H1 (cell line): ENCODE measurements at regions not wholly inside any gene's neighbourhood (a gene's known extent, or its start where the extent isn't known, plus 50 kb on each side); places are given as distances from the start of the nearest gene placed in this dataset.

ENCODE experiments used
- CTCF ChIA-PET: fragments of 300-600 bp; sonication (Branson Sonifier 250); formaldehyde crosslinking; loops from one replicate; lab custom pipeline; 2021; ENCODE audit not compliant: partially characterized antibody; lab: Charles Lee
- POLR2A ChIA-PET: fragments of 300-600 bp; sonication (Branson Sonifier 250); formaldehyde crosslinking; loops from one replicate; lab custom pipeline; 2021; ENCODE audit warnings: inconsistent platforms; ENCODE audit not compliant: partially characterized antibody; lab: Charles Lee
- DNase-seq, 2 experiments: peaks; one replicate each; pipeline versions ENCODE4 v3.0.0 to v3.0.0-alpha.2; 2010 to 2022; ENCODE audit warnings: low spot score in 2 of 2, low read depth in 1 of 2, mixed read lengths in 1 of 2
- FAIRE-seq: peaks from 2 replicates; lab custom pipeline; 2011; peaks lifted over from hg19 to GRCh38; lab: Jason Lieb, UNC
- H2AFZ ChIP-seq: 2 replicates; pipeline ENCODE4 v1.8.1; 2012; ENCODE audit warnings: low read length, inconsistent platforms
- H2AK5ac ChIP-seq: 2 replicates; pipeline ENCODE4 v1.6.1; 2013; ENCODE audit warnings: low read depth, low read length
- H2BK120ac ChIP-seq: replicated peaks from 2 replicates; pipeline ENCODE3; 2013; ENCODE audit warnings: low read depth, low read length, inconsistent platforms
- H2BK12ac ChIP-seq: 2 replicates; pipeline ENCODE4 v1.6.1; 2013; ENCODE audit warnings: low read depth, low read length
- H2BK15ac ChIP-seq: 2 replicates; pipeline ENCODE4 v1.6.1; 2013; ENCODE audit warnings: low read length
- H2BK20ac ChIP-seq: 2 replicates; pipeline ENCODE4 v1.6.1; 2013; ENCODE audit warnings: low read length
- H2BK5ac ChIP-seq: 2 replicates; pipeline ENCODE4 v1.6.1; 2013; ENCODE audit warnings: low read depth, low read length
- H3K14ac ChIP-seq: 2 replicates; pipeline ENCODE4 v1.6.1; 2013; ENCODE audit warnings: inconsistent platforms; ENCODE audit not compliant: insufficient read length
- H3K18ac ChIP-seq: 2 replicates; pipeline ENCODE4 v1.6.1; 2013; ENCODE audit warnings: low read length; ENCODE audit errors: extremely low read depth
- H3K23ac ChIP-seq: 2 replicates; pipeline ENCODE4 v1.6.1; 2013; ENCODE audit warnings: inconsistent platforms; ENCODE audit not compliant: insufficient read length
- H3K23me2 ChIP-seq: 2 replicates; pipeline ENCODE4 v1.6.1; 2013; ENCODE audit warnings: low read depth, low read length
- H3K27ac ChIP-seq: 2 replicates; pipeline ENCODE4 v1.6.1; 2011; ENCODE audit warnings: low read depth, low read length, inconsistent platforms
- H3K27me3 ChIP-seq, 4 experiments: replicated peaks in 1 of 4; 1 replicate in 1 of 4; 2 replicates in 3 of 4; pipeline versions ENCODE4 v1.6.1 to v1.8.1; 2011 to 2013; ENCODE audit warnings: low read length in 3 of 4, mild to moderate bottlenecking in 3 of 4, inconsistent platforms in 2 of 4, mixed read lengths in 2 of 4, moderate library complexity in 1 of 4; ENCODE audit not compliant: control insufficient read depth in 3 of 4, insufficient read depth in 3 of 4; ENCODE audit errors: extremely low read depth in 1 of 4
- H3K36me3 ChIP-seq, 4 experiments: 2 replicates each; pipeline versions ENCODE4 v1.6.1 to v1.8.1; 2011 to 2013; ENCODE audit warnings: mild to moderate bottlenecking in 4 of 4, low read length in 3 of 4, moderate library complexity in 2 of 4, control low read depth in 1 of 4, inconsistent platforms in 1 of 4; ENCODE audit not compliant: insufficient read depth in 4 of 4, control insufficient read depth in 2 of 4
- H3K4ac ChIP-seq: replicated peaks from 2 replicates; pipeline ENCODE3; 2013; ENCODE audit warnings: low read length, low read depth, mixed read lengths, inconsistent platforms; ENCODE audit not compliant: insufficient read length
- H3K4me1 ChIP-seq, 4 experiments: replicated peaks in 1 of 4; 1 replicate in 1 of 4; 2 replicates in 3 of 4; pipeline versions ENCODE4 v1.6.1 to v1.8.1; 2011 to 2013; ENCODE audit warnings: low read length in 3 of 4, inconsistent platforms in 2 of 4, mixed read lengths in 1 of 4; ENCODE audit not compliant: insufficient read depth in 4 of 4, control insufficient read depth in 3 of 4
- H3K4me2 ChIP-seq, 2 experiments: 2 replicates each; pipeline versions ENCODE4 v1.6.1 to v1.8.1; 2011 to 2013; ENCODE audit warnings: low read depth in 2 of 2, low read length in 2 of 2, control low read depth in 1 of 2, inconsistent platforms in 1 of 2, mild to moderate bottlenecking in 1 of 2; ENCODE audit not compliant: insufficient read depth in 1 of 2
- H3K4me3 ChIP-seq, 4 experiments: fragments of 200-600, 300-600 bp in 1 of 4; sonication (generic), shearing (Covaris generic), sonication (Bioruptor Twin) in 1 of 4; 2 replicates each; pipeline versions ENCODE4 v1.5.1 to v1.8.1; 2011 to 2016; ENCODE audit warnings: low read length in 4 of 4, low read depth in 3 of 4, control low read depth in 2 of 4, inconsistent platforms in 2 of 4, mild to moderate bottlenecking in 2 of 4, mixed read lengths in 1 of 4, moderate library complexity in 1 of 4; ENCODE audit not compliant: insufficient read depth in 2 of 4; ENCODE audit errors: extremely low read depth in 1 of 4
- H3K56ac ChIP-seq: replicated peaks from 2 replicates; pipeline ENCODE3; 2013; ENCODE audit warnings: low read depth, mild to moderate bottlenecking, mixed read lengths, low read length, inconsistent platforms; ENCODE audit not compliant: insufficient read length
- H3K79me1 ChIP-seq: 2 replicates; pipeline ENCODE4 v1.6.1; 2013; ENCODE audit warnings: low read depth, low read length, control low read depth
- H3K79me2 ChIP-seq, 2 experiments: 2 replicates each; pipeline versions ENCODE4 v1.6.1 to v1.8.1; 2012 to 2013; ENCODE audit warnings: low read length in 2 of 2, mild to moderate bottlenecking in 2 of 2, inconsistent platforms in 1 of 2; ENCODE audit not compliant: insufficient read depth in 2 of 2, control insufficient read depth in 1 of 2
- H3K9ac ChIP-seq, 4 experiments: replicated peaks in 1 of 4; 1 replicate in 1 of 4; 2 replicates in 3 of 4; pipeline versions ENCODE4 v1.6.1 to v1.8.1; 2011 to 2013; ENCODE audit warnings: low read depth in 3 of 4, low read length in 3 of 4, control low read depth in 2 of 4, mild to moderate bottlenecking in 2 of 4, moderate library complexity in 2 of 4, inconsistent platforms in 1 of 4; ENCODE audit errors: extremely low read depth in 1 of 4
- H3K9me3 ChIP-seq, 2 experiments: 2 replicates each; pipeline versions ENCODE4 v1.6.1 to v1.8.1; 2012 to 2013; ENCODE audit warnings: mild to moderate bottlenecking in 2 of 2, moderate library complexity in 2 of 2, control low read depth in 1 of 2, inconsistent platforms in 1 of 2, low read depth in 1 of 2, low read length in 1 of 2, mixed read lengths in 1 of 2; ENCODE audit not compliant: insufficient read depth in 2 of 2
- H4K20me1 ChIP-seq, 2 experiments: replicated peaks in 1 of 2; 2 replicates each; pipeline versions ENCODE3 to v1.8.1; 2011 to 2013; ENCODE audit warnings: inconsistent platforms in 2 of 2, low read length in 2 of 2, mild to moderate bottlenecking in 1 of 2; ENCODE audit not compliant: insufficient read depth in 2 of 2, control insufficient read depth in 1 of 2
- H4K5ac ChIP-seq: 2 replicates; pipeline ENCODE4 v1.6.1; 2013; ENCODE audit warnings: low read length, low read depth, mixed read lengths, inconsistent platforms; ENCODE audit not compliant: insufficient read length
- H4K8ac ChIP-seq: 2 replicates; pipeline ENCODE4 v1.8.0; 2013; ENCODE audit warnings: mild to moderate bottlenecking, moderate library complexity, low read length, inconsistent platforms; ENCODE audit not compliant: insufficient read depth; ENCODE audit errors: extremely low read depth
- H4K91ac ChIP-seq: replicated peaks from 2 replicates; pipeline ENCODE3; 2013; ENCODE audit warnings: low read length, mixed read lengths, inconsistent platforms; ENCODE audit not compliant: insufficient read length
- CBX5 ChIP-seq: fragments of 300-800, 300-1000 bp; sonication (generic); IDR thresholded peaks from 2 replicates; pipeline ENCODE4 v1.7.1; 2016; ENCODE audit warnings: antibody characterized with exemption, low read length, low read depth
- CHD2 ChIP-seq: IDR thresholded peaks from 2 replicates; pipeline ENCODE4 v1.6.1; 2012; ENCODE audit warnings: low read length, improper control_type of control experiment
- CREB1 ChIP-seq: IDR thresholded peaks from 2 replicates; pipeline ENCODE4 v1.6.1; 2012; ENCODE audit warnings: inconsistent platforms
- GABPA ChIP-seq: IDR thresholded peaks from 2 replicates; pipeline ENCODE4 v1.6.1; 2011; ENCODE audit warnings: mild to moderate bottlenecking, low read length, moderate library complexity, borderline replicate concordance; ENCODE audit not compliant: insufficient read depth
- HDAC6 ChIP-seq: IDR thresholded peaks from one replicate; pipeline ENCODE4 v1.7.1; 2012; ENCODE audit warnings: low read depth, mild to moderate bottlenecking, inconsistent platforms, low read length, moderate library complexity
- POU5F1 ChIP-seq: IDR thresholded peaks from 2 replicates; pipeline ENCODE4 v1.6.1; 2011; ENCODE audit warnings: low read depth, mild to moderate bottlenecking, low read length, moderate library complexity
- SP4 ChIP-seq: IDR thresholded peaks from 2 replicates; pipeline ENCODE4 v1.6.1; 2012; ENCODE audit warnings: low read length, inconsistent platforms
- TBP ChIP-seq: IDR thresholded peaks from 2 replicates; pipeline ENCODE4 v1.6.1; 2011; ENCODE audit warnings: low read depth, low read length, improper control_type of control experiment
- WGBS, 2 experiments: shearing (Covaris generic) in 1 of 2; methylation state at CpG; one replicate each; pipeline versions ENCODE4 v1.1.6 to v1.1.7; 2013 to 2015; ENCODE audit warnings: low lambda C conversion rate in 2 of 2, mixed read lengths in 2 of 2, inconsistent platforms in 1 of 2, low coverage in 1 of 2, missing lambda C conversion rate in 1 of 2; ENCODE audit not compliant: insufficient replicate concordance in 2 of 2, insufficient coverage in 1 of 2, insufficient read length in 1 of 2; ENCODE audit errors: extremely low coverage in 1 of 2, missing lambda C conversion rate in 1 of 2; 5-methylcytosine and 5-hydroxymethylcytosine counted together
- TF ChIP-seq, protein P1 (sequence below): IDR thresholded peaks from 2 replicates; pipeline ENCODE4 v1.6.1; 2011; ENCODE audit warnings: low read depth, mild to moderate bottlenecking, low read length; ENCODE audit not compliant: insufficient read depth

- Histone ChIP-seq H3K14ac (no peak overlapping the region), H3K56ac (no peak overlapping the region), H4K91ac (no peak overlapping the region), H3K36me3 (no peaks in the 10 kb centered on the region), H3K79me2 (no peaks in the 10 kb centered on the region), H2BK20ac (no peak overlapping the region), H2BK5ac (no peak overlapping the region), H3K18ac (no peak overlapping the region), H2AFZ (no peak overlapping the region), H4K5ac (no peak overlapping the region), H2BK15ac (no peak overlapping the region), H3K27me3 (no peaks in the 10 kb centered on the region), H2AK5ac (no peak overlapping the region), H3K4me3 (no peak overlapping the region), H4K8ac (no peak overlapping the region), H2BK12ac (no peak overlapping the region), H3K23ac (no peak overlapping the region), H3K4me2 (no peak overlapping the region), H3K27ac (no peak overlapping the region), H3K9me3 (no peaks in the 10 kb centered on the region), H3K23me2 (no peaks in the 10 kb centered on the region), H3K9ac (no peak overlapping the region), H2BK120ac (no peak overlapping the region), H3K79me1 (no peaks in the 10 kb centered on the region), H4K20me1 (no peaks in the 10 kb centered on the region), H3K4ac (no peak overlapping the region), H3K4me1 (no peaks in the 10 kb centered on the region)
- POLR2A ChIA-PET, result no interaction called here
- FAIRE-seq (no peak), DNase-seq (no peak)
- TF ChIP-seq SP4 (no peak), TBP (no peak), POU5F1 (no peak), HDAC6 (no peak), GABPA (no peak), CBX5 (no peak), CREB1 (no peak), CHD2 (no peak)
- TF ChIP-seq, protein P1, sequence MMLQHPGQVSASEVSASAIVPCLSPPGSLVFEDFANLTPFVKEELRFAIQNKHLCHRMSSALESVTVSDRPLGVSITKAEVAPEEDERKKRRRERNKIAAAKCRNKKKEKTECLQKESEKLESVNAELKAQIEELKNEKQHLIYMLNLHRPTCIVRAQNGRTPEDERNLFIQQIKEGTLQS, result no peak
- 87% methylated on average over 1 of the region's 1 CpG; no CpG with 5 or more reads in 1 of the 2 experiments for WGBS, 2 experiments
- CTCF ChIA-PET, result interaction anchor here (0.9 to 1.2 kb wide), 2 partner anchors 37 to 97 kb away, joined by 3 read pairs; no protein-coding TSS in a partner anchor
These were observed 131.3 kb downstream of the SUCLG1 start for GRCh38 chr2:84327645-84328249.
